C4-2B (cell line): ENCODE measurements at regions not wholly inside any gene's neighbourhood (a gene's known extent, or its start where the extent isn't known, plus 50 kb on each side); places are given as distances from the start of the nearest gene placed in this dataset.

Experiments
- H3K27ac ChIP-seq: fragments of 450-650 bp; 2 replicates; pipeline ENCODE4 v1.5.1; 2017
- CTCF ChIP-seq: fragments of 450-650 bp; conservative IDR thresholded peaks from 2 replicates; pipeline ENCODE4 v1.5.1; 2017; ENCODE audit warnings: mild to moderate bottlenecking
- ZFX ChIP-seq: fragments of 450-650 bp; IDR thresholded peaks from 2 replicates; pipeline ENCODE4 v1.6.1; 2017

- no peak overlapping the region for H3K27ac ChIP-seq
- TF ChIP-seq CTCF = no peak
- TF ChIP-seq ZFX = no peak
These were observed 127.0 kb upstream of the CNTN6 start for GRCh38 chr3:965826-966225.

- TF ChIP-seq CTCF = no peak
- TF ChIP-seq ZFX = no peak
- no peak overlapping the region for H3K27ac ChIP-seq
These were observed 126.5 kb upstream of the CNTN6 start for GRCh38 chr3:966341-966740.

GRCh38 chr3:973340-973739 lies 119.5 kb upstream of the CNTN6 start:
- H3K27ac ChIP-seq = no peak overlapping the region

GRCh38 chr3:976006-976405 lies 116.8 kb upstream of the CNTN6 start:
- TF ChIP-seq CTCF (no peak), ZFX (no peak)
- no peak overlapping the region for H3K27ac ChIP-seq

More at GRCh38 chr3:973340-973739, 119.5 kb upstream of the CNTN6 start:
- TF ChIP-seq ZFX = no peak
- TF ChIP-seq CTCF = no peak

GRCh38 chr3:981156-981555 lies 111.7 kb upstream of the CNTN6 start:
- TF ChIP-seq ZFX (no peak), CTCF (no peak)
- H3K27ac ChIP-seq = no peak overlapping the region

GRCh38 chr3:988785-989184 lies 104.0 kb upstream of the CNTN6 start:
- TF ChIP-seq ZFX = no peak
- no peak for TF ChIP-seq CTCF
- H3K27ac ChIP-seq = no peak overlapping the region

GRCh38 chr3:992871-993270 lies 100.0 kb upstream of the CNTN6 start:
- TF ChIP-seq CTCF (no peak), ZFX (no peak)
- no peak overlapping the region for H3K27ac ChIP-seq
